Effector memory CD4-positive, alpha-beta T cell (primary cell): ENCODE measurements at regions not wholly inside any gene's neighbourhood (a gene's known extent, or its start where the extent isn't known, plus 50 kb on each side); places are given as distances from the start of the nearest gene placed in this dataset.

Source experiments
- DNase-seq, 3 donors: peaks; one replicate each; pipeline ENCODE4 v3.0.0-alpha.2; 2020
- H3K27ac ChIP-seq: 2 replicates; pipeline ENCODE4 v1.7.0; 2013; ENCODE audit warnings: mild to moderate bottlenecking, low read length, moderate library complexity; ENCODE audit not compliant: insufficient read depth, poor library complexity, severe bottlenecking
- H3K27me3 ChIP-seq: replicated peaks from 2 replicates; pipeline ENCODE4 v1.7.0; 2013; ENCODE audit warnings: mild to moderate bottlenecking, low read length; ENCODE audit not compliant: insufficient read depth, control insufficient read depth, poor library complexity, severe bottlenecking
- H3K36me3 ChIP-seq: 2 replicates; pipeline ENCODE4 v1.7.0; 2013; ENCODE audit warnings: mild to moderate bottlenecking, low read length, moderate library complexity; ENCODE audit not compliant: control insufficient read depth, insufficient read depth
- H3K4me1 ChIP-seq: 2 replicates; pipeline ENCODE4 v1.7.0; 2013; ENCODE audit warnings: low read length, mild to moderate bottlenecking; ENCODE audit not compliant: control insufficient read depth, insufficient read depth, poor library complexity, severe bottlenecking
- H3K4me3 ChIP-seq: 2 replicates; pipeline ENCODE4 v1.7.0; 2013; ENCODE audit warnings: low read length, low read depth, mild to moderate bottlenecking; ENCODE audit not compliant: insufficient read depth, poor library complexity, severe bottlenecking
- H3K9me3 ChIP-seq: 2 replicates; pipeline ENCODE4 v1.7.0; 2013; ENCODE audit warnings: mild to moderate bottlenecking, low read length, moderate library complexity; ENCODE audit not compliant: control insufficient read depth

DNA sequence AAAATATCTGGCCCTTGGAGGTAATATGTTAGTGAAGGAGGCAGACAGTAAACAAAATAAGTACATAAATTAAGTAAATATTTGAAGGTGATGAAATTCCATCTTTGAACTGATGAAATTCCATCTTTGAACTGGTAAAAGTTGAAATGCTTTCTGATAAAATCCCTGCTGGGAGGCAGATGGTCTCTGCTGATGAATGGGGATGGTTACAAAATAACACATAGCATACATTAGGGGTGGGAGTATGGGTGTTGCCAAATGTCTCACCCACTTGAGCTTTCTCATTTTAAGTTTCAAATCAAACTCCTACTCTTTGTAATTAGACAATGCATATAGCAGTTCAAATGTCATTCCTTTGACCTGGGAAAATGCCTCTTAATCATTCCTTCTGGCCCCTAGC lies 77.5 kb upstream of the SORCS3 start:
- Histone ChIP-seq H3K27me3 (no peaks in the 10 kb centered on the region), H3K36me3 (no peaks in the 10 kb centered on the region), H3K4me1 (no peaks in the 10 kb centered on the region), H3K4me3 (no peak overlapping the region), H3K27ac (no peak overlapping the region), H3K9me3 (no peaks in the 10 kb centered on the region)
- no peak for DNase-seq

DNA sequence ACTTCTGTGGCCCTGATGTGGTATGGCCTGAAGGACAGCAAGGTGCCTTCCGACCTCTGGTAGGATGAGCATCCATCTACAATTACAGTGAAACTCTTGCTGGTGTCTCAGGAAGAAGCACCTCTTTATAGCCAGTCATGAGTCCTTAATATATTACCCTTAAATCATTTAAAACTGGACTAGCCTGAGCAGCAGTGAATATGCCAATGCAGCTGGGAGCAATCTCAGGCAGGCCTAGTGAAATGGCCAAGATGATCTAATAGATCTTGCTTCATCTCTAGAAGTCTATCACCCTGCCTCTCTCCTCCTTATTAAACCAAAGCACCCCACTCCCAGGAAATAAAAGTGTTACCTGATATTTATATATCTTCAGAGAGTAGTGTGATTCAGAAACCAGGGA lies 66.7 kb upstream of the SORCS3 start:
- no peaks in the 10 kb centered on the region for H3K4me1 ChIP-seq
- no peaks in the 10 kb centered on the region for H3K36me3 ChIP-seq
- H3K27ac ChIP-seq, result no peak overlapping the region
- H3K9me3 ChIP-seq, result no peaks in the 10 kb centered on the region
- no peaks in the 10 kb centered on the region for H3K27me3 ChIP-seq
- no peak overlapping the region for H3K4me3 ChIP-seq
- no peak for DNase-seq

DNA sequence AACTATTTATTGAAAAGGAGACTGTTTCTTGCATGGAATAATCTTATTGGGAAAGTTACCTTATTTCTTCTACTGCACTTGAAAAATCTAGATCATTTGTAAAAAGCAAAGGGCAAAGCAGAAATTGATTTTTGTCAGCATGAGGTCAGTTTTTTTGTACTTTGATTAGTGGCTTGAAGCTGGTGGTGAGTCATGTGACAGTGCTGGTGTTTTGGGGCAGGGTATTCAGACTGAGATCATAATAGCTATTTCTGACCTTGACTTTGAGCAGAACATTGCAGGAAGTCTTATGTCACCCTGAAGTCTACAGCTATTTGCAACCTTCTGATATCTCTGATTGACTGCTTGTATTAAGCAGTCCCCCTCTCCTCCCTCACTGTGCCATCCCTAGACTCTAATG lies 66.3 kb upstream of the SORCS3 start:
- Histone ChIP-seq H3K27me3 (no peaks in the 10 kb centered on the region), H3K9me3 (no peaks in the 10 kb centered on the region), H3K27ac (no peak overlapping the region), H3K4me3 (no peak overlapping the region), H3K36me3 (no peaks in the 10 kb centered on the region), H3K4me1 (no peaks in the 10 kb centered on the region)
- DNase-seq, result no peak

DNA sequence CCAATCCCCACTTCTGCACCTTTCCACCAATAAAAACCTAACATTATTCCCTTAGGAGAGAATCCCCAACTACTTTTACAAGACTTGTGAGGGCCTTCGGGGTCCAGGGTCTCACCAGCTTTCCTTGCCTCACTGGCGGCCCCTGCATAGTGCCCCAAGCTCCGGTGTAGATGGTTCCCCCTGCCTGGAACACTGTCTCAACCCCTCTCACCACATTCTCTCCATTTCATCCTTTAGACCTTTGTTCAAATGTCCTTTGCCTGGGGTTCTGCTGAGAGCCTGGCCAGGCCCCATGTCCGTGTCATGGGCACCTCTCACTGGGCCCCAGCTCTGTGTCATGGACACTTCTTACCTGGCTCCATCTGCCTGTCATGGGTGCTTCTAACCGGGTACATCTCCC lies 64.5 kb upstream of the SORCS3 start:
- Histone ChIP-seq H3K36me3 (no peaks in the 10 kb centered on the region), H3K4me1 (no peaks in the 10 kb centered on the region), H3K9me3 (no peaks in the 10 kb centered on the region), H3K27me3 (no peaks in the 10 kb centered on the region), H3K27ac (no peak overlapping the region), H3K4me3 (no peak overlapping the region)
- DNase-seq, result no peak

DNA sequence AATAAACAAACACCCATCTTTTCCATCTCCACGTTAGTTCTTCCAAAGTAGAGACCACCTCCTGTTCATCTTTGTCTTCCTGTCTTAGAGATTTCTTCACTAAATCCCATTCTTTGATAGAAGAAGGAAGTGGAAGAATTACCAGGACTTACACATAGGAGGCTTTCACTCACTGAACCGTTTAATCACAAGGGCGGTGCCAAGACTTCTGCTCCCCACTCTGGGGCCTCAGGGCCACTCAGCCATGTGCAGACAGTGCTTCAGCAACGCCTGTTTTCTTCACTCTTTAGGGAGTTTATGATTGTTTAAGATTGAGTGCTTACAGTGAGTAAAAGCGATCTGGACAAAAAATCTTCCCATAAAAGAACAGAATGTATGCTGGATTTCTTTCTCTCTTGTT lies 63.9 kb upstream of the SORCS3 start:
- Histone ChIP-seq H3K4me1 (no peaks in the 10 kb centered on the region), H3K27ac (no peak overlapping the region), H3K9me3 (no peaks in the 10 kb centered on the region), H3K27me3 (no peaks in the 10 kb centered on the region), H3K4me3 (no peak overlapping the region), H3K36me3 (no peaks in the 10 kb centered on the region)
- no peak for DNase-seq

DNA sequence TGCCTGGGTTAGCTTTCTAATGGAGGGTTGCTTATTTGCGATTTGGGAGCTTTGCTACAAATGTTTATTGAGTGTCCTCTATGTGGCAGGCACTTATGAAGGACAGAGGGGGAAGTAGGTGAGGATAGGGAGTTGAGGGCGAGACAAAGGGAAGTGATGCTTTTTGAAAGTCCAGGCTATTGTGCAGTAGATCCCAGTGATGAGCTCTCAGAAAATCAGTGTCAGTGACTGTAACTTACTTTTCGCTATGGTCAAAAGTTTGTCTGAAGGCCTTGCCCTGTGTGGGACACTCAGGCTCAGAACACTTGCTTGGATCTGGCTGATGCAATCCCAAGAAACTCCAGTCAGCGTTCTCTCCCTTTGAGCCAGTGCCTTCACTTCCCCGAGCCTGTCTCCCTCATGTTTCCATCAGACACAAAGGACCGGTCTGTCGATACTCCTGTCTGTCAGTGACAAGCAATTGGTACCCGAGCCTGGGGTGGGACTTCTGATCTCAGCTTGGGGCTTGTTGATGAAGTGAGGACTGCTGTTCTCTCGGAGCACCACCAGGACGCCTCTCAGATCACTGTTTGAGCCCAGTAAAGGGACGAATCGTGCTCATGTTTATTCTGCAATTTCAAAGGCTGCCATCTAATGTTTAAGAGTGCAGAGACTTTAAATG lies 63.1 kb upstream of the SORCS3 start:
- no peaks in the 10 kb centered on the region for H3K9me3 ChIP-seq
- DNase-seq, result no peak
- no peak overlapping the region for H3K4me3 ChIP-seq
- no peaks in the 10 kb centered on the region for H3K27me3 ChIP-seq
- H3K36me3 ChIP-seq, result no peaks in the 10 kb centered on the region
- H3K27ac ChIP-seq, result no peak overlapping the region
- H3K4me1 ChIP-seq, result no peaks in the 10 kb centered on the region

DNA sequence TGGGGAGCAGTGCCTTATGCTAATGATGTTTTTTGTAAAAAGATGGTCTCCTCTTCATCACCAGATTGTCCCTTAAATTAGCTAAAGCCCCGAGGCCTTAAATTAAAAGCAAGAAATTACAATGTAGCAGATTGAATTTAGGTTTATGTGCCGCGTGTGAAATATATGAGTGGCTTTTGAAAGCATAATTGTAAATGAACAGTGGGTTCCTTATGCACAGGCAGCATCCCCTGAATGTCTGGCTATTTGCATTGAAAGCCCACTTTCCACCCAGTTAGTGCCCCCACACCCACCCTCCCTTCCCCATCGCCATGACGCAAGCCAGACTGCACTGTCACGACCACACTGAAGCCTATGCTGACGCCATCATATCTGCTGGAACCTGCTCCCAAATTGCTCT lies 62.4 kb upstream of the SORCS3 start:
- Histone ChIP-seq H3K27ac (no peak overlapping the region), H3K4me3 (no peak overlapping the region), H3K9me3 (no peaks in the 10 kb centered on the region), H3K36me3 (no peaks in the 10 kb centered on the region), H3K27me3 (no peaks in the 10 kb centered on the region), H3K4me1 (no peaks in the 10 kb centered on the region)
- DNase-seq, result no peak

DNA sequence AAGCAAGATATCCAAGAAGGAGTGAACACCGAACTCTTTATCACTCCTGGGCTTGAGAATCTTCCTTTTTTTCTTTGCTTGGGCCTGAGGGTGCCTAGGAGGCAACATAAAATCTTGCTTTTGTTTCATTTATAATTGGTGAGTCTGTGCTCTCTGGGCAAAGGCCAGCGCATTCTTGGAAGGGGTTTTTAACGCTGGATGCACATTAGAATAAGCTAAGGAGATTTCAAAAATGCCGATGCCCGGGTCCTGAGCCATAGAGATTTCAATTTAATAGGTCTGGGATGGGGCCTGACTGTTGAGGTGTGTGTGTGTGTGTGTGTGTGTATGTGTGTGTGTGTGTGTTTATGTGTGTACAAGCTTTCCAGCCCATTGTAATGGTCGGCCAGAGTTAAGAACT lies 62.0 kb upstream of the SORCS3 start:
- H3K27ac ChIP-seq, result no peak overlapping the region
- H3K4me1 ChIP-seq, result no peaks in the 10 kb centered on the region
- no peaks in the 10 kb centered on the region for H3K36me3 ChIP-seq
- H3K9me3 ChIP-seq, result no peaks in the 10 kb centered on the region
- no peak overlapping the region for H3K4me3 ChIP-seq
- H3K27me3 ChIP-seq, result no peaks in the 10 kb centered on the region
- DNase-seq, result no peak

DNA sequence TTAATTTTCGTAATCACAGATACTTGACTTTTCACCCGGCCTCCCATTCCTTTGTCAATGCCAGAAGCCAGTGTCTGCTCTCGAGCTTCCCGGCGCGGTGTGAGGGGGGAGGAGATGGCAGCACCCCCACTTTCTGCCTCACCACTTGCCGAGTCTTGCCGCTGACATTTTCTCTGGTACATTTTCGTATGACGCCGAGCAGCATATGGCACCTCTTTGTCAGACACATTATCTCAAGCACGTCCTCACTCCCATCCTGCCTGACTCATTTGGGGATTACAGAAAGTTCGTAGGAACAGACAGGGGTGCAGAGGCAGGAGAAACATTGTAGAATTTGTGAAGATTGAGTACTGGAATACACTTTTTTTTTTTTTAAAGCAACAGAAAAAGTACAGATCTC lies 60.8 kb upstream of the SORCS3 start:
- no peak overlapping the region for H3K4me3 ChIP-seq

DNA sequence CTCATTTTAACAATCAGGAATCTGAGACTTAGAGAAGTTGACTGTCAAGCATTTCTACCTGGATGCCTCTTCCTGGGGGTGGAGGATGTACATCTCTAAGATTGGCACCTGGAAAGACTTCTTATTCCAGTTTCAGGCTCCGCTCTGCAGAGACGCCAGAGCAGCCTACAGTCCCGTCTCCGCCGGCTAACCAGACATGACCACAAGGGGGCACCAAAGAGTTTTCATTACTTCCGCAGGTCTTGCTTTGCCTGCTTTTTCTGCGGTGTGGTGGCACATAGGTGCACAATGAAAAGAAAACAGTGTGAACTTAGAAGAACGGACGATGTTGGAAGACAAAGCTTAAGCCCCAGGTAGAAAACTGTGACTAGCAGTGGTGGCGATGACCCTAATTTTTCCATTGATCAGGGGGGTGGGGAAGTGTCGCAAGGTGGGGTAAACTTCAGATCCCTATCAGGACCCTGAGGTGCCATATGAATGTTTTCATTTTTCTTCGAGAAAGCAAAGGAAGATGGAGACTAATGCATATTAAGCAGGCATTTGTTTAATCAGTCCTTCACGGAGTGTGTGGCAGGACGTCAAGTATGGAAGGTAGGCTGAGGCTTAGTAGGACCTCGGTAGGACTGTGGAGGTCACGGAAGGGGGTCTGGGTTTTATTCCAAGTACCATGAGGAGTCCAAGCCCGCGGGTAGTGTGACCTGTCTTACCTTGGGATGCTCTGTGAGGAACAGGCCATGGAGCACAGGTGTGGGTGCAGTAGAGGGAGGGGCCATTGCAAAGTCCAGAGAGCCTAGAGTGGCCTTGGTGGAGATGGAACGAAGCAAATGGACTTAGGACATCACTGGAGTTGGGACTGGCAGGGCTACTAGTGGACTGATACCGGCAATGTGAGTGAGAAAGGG lies 60.1 kb upstream of the SORCS3 start:
- DNase-seq, result peak; percentile 3 to 35 (median 18)
- no peak overlapping the region for H3K27ac ChIP-seq
- H3K4me1 ChIP-seq, result no peaks in the 10 kb centered on the region
- no peak overlapping the region for H3K4me3 ChIP-seq
- H3K27me3 ChIP-seq, result no peaks in the 10 kb centered on the region
- H3K36me3 ChIP-seq, result no peaks in the 10 kb centered on the region
- no peaks in the 10 kb centered on the region for H3K9me3 ChIP-seq

More for the DNA sequence above, 60.8 kb upstream of the SORCS3 start:
- Histone ChIP-seq H3K9me3 (no peaks in the 10 kb centered on the region), H3K27me3 (no peaks in the 10 kb centered on the region), H3K4me1 (no peaks in the 10 kb centered on the region), H3K27ac (no peak overlapping the region), H3K36me3 (no peaks in the 10 kb centered on the region)
- no peak for DNase-seq
